Breast epithelium (tissue), 3 donors: ENCODE measurements at regions not wholly inside any gene's neighbourhood (a gene's known extent, or its start where the extent isn't known, plus 50 kb on each side); places are given as distances from the start of the nearest gene placed in this dataset.

Source experiments
- POLR2A ChIP-seq: fragments of 450-650 bp; IDR thresholded peaks from one replicate; pipeline ENCODE4 v1.6.1; 2016; ENCODE audit warnings: antibody characterized with exemption, mild to moderate bottlenecking, moderate library complexity
- TF ChIP-seq, protein P1 (sequence below), 3 donors: fragments of 450-650 bp; IDR thresholded peaks; one replicate each; pipeline ENCODE4 v1.5.1; 2016 to 2017; ENCODE audit warnings: antibody characterized with exemption in 3 of 3, mild to moderate bottlenecking in 3 of 3, moderate library complexity in 3 of 3

DNA sequence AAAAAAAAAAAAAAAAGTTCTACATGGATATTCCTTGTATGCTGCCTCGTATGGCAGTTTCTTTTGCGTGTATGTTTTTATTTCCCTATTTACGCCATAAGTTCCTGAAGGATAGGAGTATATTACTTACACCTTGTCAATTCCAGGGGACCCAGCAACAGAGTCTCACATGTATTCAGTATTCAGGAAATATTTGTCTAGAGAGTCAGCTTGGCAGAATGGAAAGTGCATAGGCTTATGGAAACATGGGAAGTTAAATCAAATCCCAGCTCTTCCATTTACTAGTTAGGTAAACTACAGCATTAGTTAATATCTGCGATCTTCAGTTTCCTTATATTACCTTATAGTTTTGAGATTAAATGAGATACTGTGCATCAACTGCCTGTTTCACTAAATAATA is 51.1 kb upstream of the SLC22A16 start:
- TF ChIP-seq, protein P1, sequence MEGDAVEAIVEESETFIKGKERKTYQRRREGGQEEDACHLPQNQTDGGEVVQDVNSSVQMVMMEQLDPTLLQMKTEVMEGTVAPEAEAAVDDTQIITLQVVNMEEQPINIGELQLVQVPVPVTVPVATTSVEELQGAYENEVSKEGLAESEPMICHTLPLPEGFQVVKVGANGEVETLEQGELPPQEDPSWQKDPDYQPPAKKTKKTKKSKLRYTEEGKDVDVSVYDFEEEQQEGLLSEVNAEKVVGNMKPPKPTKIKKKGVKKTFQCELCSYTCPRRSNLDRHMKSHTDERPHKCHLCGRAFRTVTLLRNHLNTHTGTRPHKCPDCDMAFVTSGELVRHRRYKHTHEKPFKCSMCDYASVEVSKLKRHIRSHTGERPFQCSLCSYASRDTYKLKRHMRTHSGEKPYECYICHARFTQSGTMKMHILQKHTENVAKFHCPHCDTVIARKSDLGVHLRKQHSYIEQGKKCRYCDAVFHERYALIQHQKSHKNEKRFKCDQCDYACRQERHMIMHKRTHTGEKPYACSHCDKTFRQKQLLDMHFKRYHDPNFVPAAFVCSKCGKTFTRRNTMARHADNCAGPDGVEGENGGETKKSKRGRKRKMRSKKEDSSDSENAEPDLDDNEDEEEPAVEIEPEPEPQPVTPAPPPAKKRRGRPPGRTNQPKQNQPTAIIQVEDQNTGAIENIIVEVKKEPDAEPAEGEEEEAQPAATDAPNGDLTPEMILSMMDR (IDR thresholded peaks at IDR 0.05): no peak
- no peak for TF ChIP-seq POLR2A
